Mucosa of stomach (tissue), 1 donor: ENCODE measurements at regions not wholly inside any gene's neighbourhood (a gene's known extent, or its start where the extent isn't known, plus 50 kb on each side); places are given as distances from the start of the nearest gene placed in this dataset.
"Not testable (repeated sequence)": the region's sequence is repeated elsewhere in the genome, so short reads cannot be mapped to it uniquely, and the experiment has no call there.

ENCODE experiments used
- H3K27me3 ChIP-seq: one replicate; pipeline ENCODE4 v1.7.0; 2013; ENCODE audit warnings: mild to moderate bottlenecking, low read length; ENCODE audit not compliant: control insufficient read depth, insufficient read depth
- H3K36me3 ChIP-seq: one replicate; pipeline ENCODE4 v1.7.0; 2013; ENCODE audit warnings: low read length; ENCODE audit not compliant: control insufficient read depth, insufficient read depth
- H3K4me1 ChIP-seq: one replicate; pipeline ENCODE4 v1.7.0; 2013; ENCODE audit warnings: mild to moderate bottlenecking, low read length; ENCODE audit not compliant: control insufficient read depth, insufficient read depth
- H3K4me3 ChIP-seq: one replicate; pipeline ENCODE4 v1.7.0; 2013; ENCODE audit warnings: low read length
- H3K9ac ChIP-seq: one replicate; pipeline ENCODE4 v1.7.0; 2013; ENCODE audit warnings: mild to moderate bottlenecking, low read length, moderate library complexity
- H3K9me3 ChIP-seq: one replicate; pipeline ENCODE4 v1.7.0; 2013; ENCODE audit warnings: mild to moderate bottlenecking, low read length, moderate library complexity; ENCODE audit not compliant: control insufficient read depth
- donor health status: Pancreatic carcinoma.

DNA sequence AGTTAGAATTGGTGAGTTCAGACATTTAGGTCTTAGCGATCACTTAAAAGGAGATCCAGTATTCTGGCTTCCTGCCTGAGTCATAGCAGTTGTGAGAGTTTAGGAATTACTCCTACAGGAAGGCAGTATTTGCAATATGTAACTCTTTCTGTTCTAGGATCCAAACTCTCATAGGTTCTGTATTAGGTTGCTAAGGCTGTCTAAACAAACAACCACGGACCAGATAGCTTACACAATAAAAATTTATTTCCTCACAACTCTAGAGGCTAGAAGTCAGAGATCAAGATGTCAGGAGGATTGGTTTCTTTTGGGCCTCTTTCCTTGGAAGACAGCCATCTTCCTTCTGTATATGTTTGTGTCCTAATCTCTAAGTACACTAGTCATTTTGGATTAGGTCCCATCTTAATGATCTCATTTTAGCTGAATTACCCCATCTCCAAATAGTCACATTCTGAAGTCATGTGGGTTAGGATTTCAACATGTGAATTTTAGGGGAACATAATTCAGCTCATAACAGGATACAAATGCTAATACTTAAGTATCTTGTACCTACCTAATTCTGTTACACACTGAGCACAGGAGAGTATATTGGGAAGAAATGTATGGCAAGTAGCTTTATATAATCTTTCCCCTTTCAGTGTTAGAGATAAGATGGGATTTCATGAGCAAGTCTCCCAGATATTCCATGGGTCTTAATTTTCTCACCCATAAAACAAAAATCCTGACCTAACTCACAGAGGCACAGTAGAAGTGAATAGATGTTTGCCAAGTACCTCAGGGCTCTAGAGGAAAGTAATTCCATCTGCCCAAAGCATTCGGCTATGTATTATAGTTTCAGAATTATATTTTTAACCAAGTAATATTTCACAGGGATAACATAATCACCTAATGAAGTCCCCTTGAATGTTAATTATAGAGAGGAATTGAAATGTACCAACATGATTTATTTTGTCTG, 144.4 kb downstream of the PTBP2 start:
- Histone ChIP-seq H3K9ac (no peak overlapping the region), H3K36me3 (no peaks in the 10 kb centered on the region), H3K27me3 (no peaks in the 10 kb centered on the region)

DNA sequence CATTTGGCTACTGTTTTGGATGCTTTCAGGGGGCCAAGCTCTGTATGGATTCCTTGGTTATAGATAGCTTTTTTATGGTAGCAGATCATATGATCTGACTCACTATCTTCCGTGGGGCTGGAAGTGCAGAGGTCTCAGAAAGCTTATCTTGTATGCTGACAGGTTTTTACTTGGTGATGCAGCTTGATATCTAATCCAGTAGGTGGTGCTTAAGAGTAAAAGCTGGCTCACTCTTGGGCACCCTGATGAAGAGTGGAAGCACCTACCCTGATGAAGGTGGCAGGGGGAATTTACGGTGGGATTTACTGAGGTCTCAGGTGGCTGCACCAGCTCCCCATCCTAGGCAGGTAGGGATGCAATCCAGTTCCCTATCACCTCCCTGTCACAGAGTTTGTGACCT, 151.2 kb downstream of the PTBP2 start:
- H3K36me3 ChIP-seq, result no peaks in the 10 kb centered on the region
- H3K27me3 ChIP-seq, result no peaks in the 10 kb centered on the region
- no peaks in the 10 kb centered on the region for H3K9me3 ChIP-seq
- no peak overlapping the region for H3K9ac ChIP-seq
- H3K4me3 ChIP-seq, result no peak overlapping the region
- no peaks in the 10 kb centered on the region for H3K4me1 ChIP-seq

More for the DNA sequence above, 144.4 kb downstream of the PTBP2 start:
- no peaks in the 10 kb centered on the region for H3K4me1 ChIP-seq
- no peaks in the 10 kb centered on the region for H3K9me3 ChIP-seq
- no peak overlapping the region for H3K4me3 ChIP-seq

- no peaks in the 10 kb centered on the region for H3K4me1 ChIP-seq
- H3K4me3 ChIP-seq, result no peak overlapping the region
- H3K9me3 ChIP-seq, result no peaks in the 10 kb centered on the region
- no peak overlapping the region for H3K9ac ChIP-seq
- H3K27me3 ChIP-seq, result no peaks in the 10 kb centered on the region
- no peaks in the 10 kb centered on the region for H3K36me3 ChIP-seq
Measured at GRCh38 chr1:96878640-96879039, 157.1 kb downstream of the PTBP2 start.

- Histone ChIP-seq H3K27me3 (no peaks in the 10 kb centered on the region), H3K9me3 (no peaks in the 10 kb centered on the region), H3K9ac (no peak overlapping the region), H3K4me3 (no peak overlapping the region), H3K36me3 (no peaks in the 10 kb centered on the region), H3K4me1 (no peaks in the 10 kb centered on the region)
Measured at GRCh38 chr1:96880626-96881025, 159.0 kb downstream of the PTBP2 start.

GRCh38 chr1:96882096-96882495, 160.5 kb downstream of the PTBP2 start:
- H3K9ac ChIP-seq, result no peak overlapping the region
- H3K36me3 ChIP-seq, result no peaks in the 10 kb centered on the region
- H3K4me3 ChIP-seq, result no peak overlapping the region
- no peaks in the 10 kb centered on the region for H3K27me3 ChIP-seq
- H3K4me1 ChIP-seq, result no peaks in the 10 kb centered on the region
- no peaks in the 10 kb centered on the region for H3K9me3 ChIP-seq

DNA sequence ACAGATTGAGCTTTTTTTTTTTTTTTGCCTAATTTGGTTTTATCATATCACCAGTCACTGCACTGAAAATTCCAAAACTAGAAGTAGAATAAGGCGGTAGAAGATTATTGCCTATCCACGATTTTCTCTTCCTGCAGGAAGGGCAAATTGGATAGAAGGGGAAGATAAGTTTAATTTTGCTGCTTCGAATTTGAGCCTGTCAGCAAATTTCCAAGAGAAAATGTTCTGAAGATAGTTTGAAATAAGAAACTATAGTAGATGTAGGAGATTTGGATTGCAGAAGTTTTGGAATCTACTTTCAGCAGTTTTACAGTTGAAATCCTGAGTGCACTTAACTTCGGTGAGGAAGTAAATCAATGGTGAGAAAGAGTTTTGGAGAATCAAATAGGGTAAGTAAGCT, 164.9 kb downstream of the PTBP2 start:
- no peaks in the 10 kb centered on the region for H3K4me1 ChIP-seq
- no peaks in the 10 kb centered on the region for H3K9me3 ChIP-seq
- H3K27me3 ChIP-seq, result no peaks in the 10 kb centered on the region
- no peak overlapping the region for H3K9ac ChIP-seq
- no peak overlapping the region for H3K4me3 ChIP-seq
- H3K36me3 ChIP-seq, result no peaks in the 10 kb centered on the region

GRCh38 chr1:96887501-96887900, 165.9 kb downstream of the PTBP2 start:
- no peaks in the 10 kb centered on the region for H3K27me3 ChIP-seq
- H3K9ac ChIP-seq, result no peak overlapping the region
- H3K36me3 ChIP-seq, result no peaks in the 10 kb centered on the region
- no peak overlapping the region for H3K4me3 ChIP-seq
- no peaks in the 10 kb centered on the region for H3K9me3 ChIP-seq
- H3K4me1 ChIP-seq, result no peaks in the 10 kb centered on the region

- H3K4me3 ChIP-seq, result no peak overlapping the region
Measured at GRCh38 chr1:96901783-96902363, 180.3 kb downstream of the PTBP2 start.

DNA sequence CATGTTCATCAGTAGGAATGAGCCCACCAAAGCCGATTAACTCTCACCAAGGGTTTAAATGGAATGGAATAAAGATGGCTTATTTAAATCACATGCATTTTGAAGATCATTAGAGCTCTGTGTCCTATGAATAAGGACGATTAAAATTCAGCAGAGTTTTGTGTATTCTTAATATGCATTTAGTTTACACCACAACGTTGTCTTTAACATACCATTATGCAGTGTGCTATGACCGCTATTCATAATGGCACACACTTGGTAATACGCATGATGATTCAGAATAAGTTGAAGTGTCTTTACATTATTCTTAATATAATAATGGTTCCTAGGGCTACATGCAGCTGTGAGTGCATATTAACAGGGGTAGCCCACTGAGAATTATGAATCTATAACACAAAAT, 190.7 kb downstream of the PTBP2 start:
- Histone ChIP-seq H3K36me3 (no peaks in the 10 kb centered on the region), H3K9me3 (no peaks in the 10 kb centered on the region), H3K9ac (no peak overlapping the region), H3K27me3 (no peaks in the 10 kb centered on the region), H3K4me3 (no peak overlapping the region), H3K4me1 (no peaks in the 10 kb centered on the region)

More at GRCh38 chr1:96901783-96902363, 180.3 kb downstream of the PTBP2 start:
- Histone ChIP-seq H3K9ac (no peak overlapping the region), H3K4me1 (no peaks in the 10 kb centered on the region), H3K36me3 (no peaks in the 10 kb centered on the region), H3K9me3 (no peaks in the 10 kb centered on the region), H3K27me3 (no peaks in the 10 kb centered on the region)

DNA sequence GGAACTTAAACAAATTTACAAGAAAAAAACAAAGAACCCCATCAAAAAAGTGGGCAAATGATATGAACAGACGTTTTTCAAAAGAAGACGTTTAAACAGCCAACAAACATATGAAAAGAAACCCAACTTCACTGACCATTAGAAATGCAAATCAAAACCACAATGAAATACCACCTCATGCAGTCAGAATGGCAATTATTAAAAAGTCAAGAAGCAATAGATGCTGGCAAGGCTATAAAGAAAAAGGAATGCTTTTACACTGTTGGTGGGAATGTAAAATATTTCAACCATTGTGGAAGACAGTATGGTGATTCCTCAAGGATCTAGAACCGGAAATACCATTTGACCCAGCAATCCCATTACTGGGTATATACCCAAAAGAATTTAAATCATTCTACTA, 194.1 kb downstream of the PTBP2 start:
- not testable (repeated sequence) for H3K4me3 ChIP-seq, H3K4me1 ChIP-seq, H3K9me3 ChIP-seq, H3K36me3 ChIP-seq, H3K27me3 ChIP-seq, H3K9ac ChIP-seq

- no peaks in the 10 kb centered on the region for H3K27me3 ChIP-seq
- no peak overlapping the region for H3K9ac ChIP-seq
- no peaks in the 10 kb centered on the region for H3K4me1 ChIP-seq
- H3K9me3 ChIP-seq, result no peaks in the 10 kb centered on the region
- H3K36me3 ChIP-seq, result no peaks in the 10 kb centered on the region
- no peak overlapping the region for H3K4me3 ChIP-seq
Measured at GRCh38 chr1:96918406-96918805, 196.8 kb downstream of the PTBP2 start.

DNA sequence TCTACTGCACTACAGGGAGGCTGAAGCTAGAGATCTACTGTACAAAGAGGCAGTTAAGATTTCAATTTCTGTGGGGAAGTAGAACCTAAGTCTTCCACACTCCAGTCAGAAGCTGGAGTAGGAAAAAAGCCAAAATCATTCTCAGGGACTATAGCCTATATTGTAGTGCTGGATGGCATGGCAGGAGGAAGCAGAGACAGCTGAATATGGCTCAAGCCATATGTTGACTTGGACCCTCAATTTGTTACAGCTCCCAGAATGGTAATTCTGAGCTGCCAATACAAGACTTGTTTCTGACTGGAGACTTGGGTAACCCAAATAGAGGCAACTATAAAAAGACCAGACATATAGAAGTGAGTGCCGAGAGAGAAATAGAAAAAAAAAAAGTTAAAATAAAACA, 200.6 kb downstream of the PTBP2 start:
- Histone ChIP-seq H3K9ac (no peak overlapping the region), H3K4me3 (no peak overlapping the region), H3K9me3 (no peaks in the 10 kb centered on the region), H3K36me3 (no peaks in the 10 kb centered on the region), H3K27me3 (no peaks in the 10 kb centered on the region), H3K4me1 (no peaks in the 10 kb centered on the region)
